ENCODE measurements at regions not wholly inside any gene's neighbourhood (a gene's known extent, or its start where the extent isn't known, plus 50 kb on each side); places are given as distances from the start of the nearest gene placed in this dataset.

- no peak for DNase-seq
These were observed 63.0 kb upstream of the ZBED5 start for GRCh38 chr11:10920875-10921274.

GRCh38 chr11:10920205-10920604, 62.4 kb upstream of the ZBED5 start:
- DNase-seq: no peak

GRCh38 chr11:10918698-10919097, 60.8 kb upstream of the ZBED5 start:
- DNase-seq: no peak

- DNase-seq: no peak
These were observed 60.4 kb upstream of the ZBED5 start for GRCh38 chr11:10918275-10918674.

GRCh38 chr11:10917802-10918201, 59.9 kb upstream of the ZBED5 start:
- no peak for DNase-seq

GRCh38 chr11:10916665-10917064, 58.8 kb upstream of the ZBED5 start:
- no peak for DNase-seq

GRCh38 chr11:10914050-10914449, 56.2 kb upstream of the ZBED5 start:
- DNase-seq: no peak

- no peak for DNase-seq
These were observed 55.2 kb upstream of the ZBED5 start for GRCh38 chr11:10913075-10913474.

GRCh38 chr11:10911907-10912306, 54.1 kb upstream of the ZBED5 start:
- no peak for DNase-seq

GRCh38 chr11:10909141-10909883, 51.5 kb upstream of the ZBED5 start:
- DNase-seq: no peak

- no peak for DNase-seq
These were observed 50.5 kb upstream of the ZBED5 start for GRCh38 chr11:10908215-10908951.
